AG10803 (cell line): ENCODE measurements at regions not wholly inside any gene's neighbourhood (a gene's known extent, or its start where the extent isn't known, plus 50 kb on each side); places are given as distances from the start of the nearest gene placed in this dataset.
"Not testable (repeated sequence)": the region's sequence is repeated elsewhere in the genome, so short reads cannot be mapped to it uniquely, and the experiment has no call there.

Experiments
- DNase-seq: peaks from one replicate; pipeline ENCODE4 v3.0.0; 2010; ENCODE audit warnings: low read depth
- H3K4me3 ChIP-seq: 2 replicates; pipeline ENCODE4 v1.5.1; 2011; ENCODE audit warnings: mild to moderate bottlenecking, low read length, control low read depth
- TF ChIP-seq, protein P1 (sequence below): conservative IDR thresholded peaks from 2 replicates; pipeline ENCODE4 v1.5.1; 2011; ENCODE audit warnings: mild to moderate bottlenecking, low read length, control low read depth, inconsistent platforms

- no peak overlapping the region for H3K4me3 ChIP-seq
- TF ChIP-seq, protein P1, sequence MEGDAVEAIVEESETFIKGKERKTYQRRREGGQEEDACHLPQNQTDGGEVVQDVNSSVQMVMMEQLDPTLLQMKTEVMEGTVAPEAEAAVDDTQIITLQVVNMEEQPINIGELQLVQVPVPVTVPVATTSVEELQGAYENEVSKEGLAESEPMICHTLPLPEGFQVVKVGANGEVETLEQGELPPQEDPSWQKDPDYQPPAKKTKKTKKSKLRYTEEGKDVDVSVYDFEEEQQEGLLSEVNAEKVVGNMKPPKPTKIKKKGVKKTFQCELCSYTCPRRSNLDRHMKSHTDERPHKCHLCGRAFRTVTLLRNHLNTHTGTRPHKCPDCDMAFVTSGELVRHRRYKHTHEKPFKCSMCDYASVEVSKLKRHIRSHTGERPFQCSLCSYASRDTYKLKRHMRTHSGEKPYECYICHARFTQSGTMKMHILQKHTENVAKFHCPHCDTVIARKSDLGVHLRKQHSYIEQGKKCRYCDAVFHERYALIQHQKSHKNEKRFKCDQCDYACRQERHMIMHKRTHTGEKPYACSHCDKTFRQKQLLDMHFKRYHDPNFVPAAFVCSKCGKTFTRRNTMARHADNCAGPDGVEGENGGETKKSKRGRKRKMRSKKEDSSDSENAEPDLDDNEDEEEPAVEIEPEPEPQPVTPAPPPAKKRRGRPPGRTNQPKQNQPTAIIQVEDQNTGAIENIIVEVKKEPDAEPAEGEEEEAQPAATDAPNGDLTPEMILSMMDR = no peak
- peak; percentile 84 for DNase-seq
These were observed 168.2 kb downstream of the KCNS3 start for GRCh38 chr2:18046558-18047212.

- no peak for DNase-seq
- no peak overlapping the region for H3K4me3 ChIP-seq
- TF ChIP-seq, protein P1 = no peak
These were observed 167.6 kb downstream of the KCNS3 start for GRCh38 chr2:18046017-18046416.

GRCh38 chr2:18045230-18045629 is 166.8 kb downstream of the KCNS3 start:
- TF ChIP-seq, protein P1 = no peak
- H3K4me3 ChIP-seq = no peak overlapping the region
- peak; percentile 55 for DNase-seq

- DNase-seq, H3K4me3 ChIP-seq: not testable (repeated sequence)
These were observed 138.9 kb downstream of the KCNS3 start for GRCh38 chr2:18017381-18017780.

DNA sequence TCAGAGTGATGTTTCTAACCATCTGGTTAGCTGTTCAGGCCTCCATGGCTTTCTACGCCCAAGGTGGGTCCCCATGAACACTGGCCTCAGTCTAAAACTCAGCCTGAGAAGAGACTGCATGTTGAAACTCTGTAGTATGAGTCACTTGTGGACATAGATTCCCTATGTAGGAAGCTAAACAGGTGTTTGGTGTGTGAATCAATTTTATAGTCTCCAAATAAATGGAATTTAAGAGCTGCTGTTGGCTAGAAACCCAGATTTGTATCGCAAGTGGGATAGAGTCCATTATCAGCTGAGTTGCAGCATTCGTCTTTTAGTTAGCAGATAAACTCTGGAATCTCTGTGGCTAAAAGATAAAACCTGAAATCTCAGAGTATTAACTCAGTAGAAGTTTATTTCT is 131.4 kb downstream of the KCNS3 start:
- DNase-seq = no peak
- H3K4me3 ChIP-seq = no peak overlapping the region
- TF ChIP-seq, protein P1 = no peak

DNA sequence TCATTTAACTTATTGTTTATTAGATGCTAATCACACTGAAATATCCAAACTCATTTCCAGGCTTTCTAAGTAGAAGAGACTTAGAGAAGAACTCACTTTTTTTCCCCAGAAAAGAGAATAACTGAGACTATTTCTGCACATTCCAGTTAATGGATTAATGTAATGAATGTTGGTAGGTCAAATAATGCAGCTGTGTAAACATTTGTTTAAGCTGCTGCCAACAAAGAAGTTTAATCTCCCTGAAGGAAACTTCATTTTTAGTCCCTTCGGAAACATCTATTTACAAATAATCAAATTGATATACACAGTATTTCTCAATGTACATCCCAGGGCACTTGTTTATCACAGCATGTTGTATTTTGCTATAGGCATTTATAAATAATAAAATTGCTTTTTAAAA is 126.9 kb downstream of the KCNS3 start:
- TF ChIP-seq, protein P1 = no peak
- H3K4me3 ChIP-seq = no peak overlapping the region
- DNase-seq = no peak

- no peak for DNase-seq
- H3K4me3 ChIP-seq = no peak overlapping the region
- TF ChIP-seq, protein P1 = no peak
These were observed 123.2 kb downstream of the KCNS3 start for GRCh38 chr2:18001671-18002070.
